ENCODE measurements at regions not wholly inside any gene's neighbourhood (a gene's known extent, or its start where the extent isn't known, plus 50 kb on each side); places are given as distances from the start of the nearest gene placed in this dataset.

DNA sequence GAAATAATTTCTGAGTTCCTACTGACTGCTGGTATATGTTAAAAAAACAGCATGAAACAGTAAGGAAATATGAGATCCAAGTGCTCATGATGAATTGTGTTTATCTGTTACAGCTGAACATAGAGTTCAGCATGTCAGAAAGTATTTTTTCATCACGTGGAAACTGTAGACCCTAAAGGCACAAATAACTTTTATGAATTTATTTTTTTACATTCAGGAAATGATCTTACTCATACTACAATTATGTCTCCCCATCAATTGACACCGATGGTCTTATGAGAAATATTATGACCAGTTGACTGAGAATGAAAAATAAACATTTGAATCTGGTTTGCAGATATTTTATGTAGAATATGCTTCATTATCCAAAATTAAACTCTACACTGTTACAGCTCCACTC is 283.1 kb upstream of the SPANXN4 start:
- DNase-seq = no peak

DNA sequence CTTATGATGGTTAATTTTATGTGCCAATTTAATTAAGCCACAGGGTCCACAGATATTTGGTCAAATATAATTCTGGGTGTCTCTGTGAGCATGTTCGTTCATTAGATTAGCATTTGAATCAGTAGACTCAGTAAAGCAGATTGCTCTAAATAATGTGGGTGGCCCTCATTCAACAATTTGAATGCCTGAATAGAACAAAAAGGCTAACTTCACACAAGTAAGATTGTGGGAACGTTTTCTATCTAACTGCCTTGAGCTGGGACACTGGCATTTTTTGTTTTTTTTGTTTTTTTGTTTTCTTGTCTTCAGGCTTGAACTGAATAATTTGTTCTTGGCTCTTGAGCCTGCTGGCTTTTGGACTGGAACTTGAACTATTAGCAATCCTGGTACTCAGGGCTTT is 292.4 kb upstream of the SPANXN4 start:
- no peak for DNase-seq

DNA sequence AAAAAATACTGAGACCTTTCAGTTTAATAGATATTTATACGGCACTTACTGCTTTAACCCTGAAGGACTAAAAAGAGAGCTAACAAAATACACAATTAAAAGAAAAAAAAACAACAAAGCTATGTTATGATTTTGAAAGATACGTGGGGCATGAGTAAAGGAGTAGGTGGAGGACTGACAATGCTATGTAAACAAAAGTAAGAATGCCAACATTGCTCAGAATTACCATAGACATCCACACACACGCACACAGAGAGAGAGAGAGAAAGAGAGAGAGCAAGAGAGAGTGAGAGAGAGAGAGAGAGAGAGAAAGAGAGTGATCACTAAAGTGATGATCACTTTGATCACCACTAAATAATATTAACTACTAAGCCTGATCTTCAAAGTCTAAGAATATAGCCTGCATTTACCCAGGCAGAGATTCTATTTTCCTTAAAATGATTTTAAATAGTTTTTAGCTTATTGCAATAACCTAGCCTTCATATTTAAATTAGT is 313.9 kb upstream of the SPANXN4 start:
- DNase-seq = no peak

DNA sequence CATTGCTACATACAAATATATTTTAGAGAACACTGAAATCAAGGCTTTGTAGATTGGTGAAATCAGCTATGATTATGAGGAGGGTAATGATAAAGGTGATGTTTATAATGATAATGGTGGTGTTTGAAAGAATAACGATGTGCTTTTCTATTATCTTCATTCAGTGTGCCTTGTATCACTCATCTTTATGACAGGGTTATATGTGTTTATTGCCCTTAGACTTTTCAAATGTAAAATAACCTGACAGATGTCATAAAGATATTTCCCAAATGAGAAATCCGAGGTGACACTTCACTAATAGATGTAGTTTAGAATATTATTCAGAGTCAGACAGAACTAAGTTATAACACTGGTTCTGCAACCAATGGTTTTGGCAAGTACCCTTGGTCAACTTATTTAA is 323.0 kb upstream of the SPANXN4 start:
- DNase-seq = no peak

DNA sequence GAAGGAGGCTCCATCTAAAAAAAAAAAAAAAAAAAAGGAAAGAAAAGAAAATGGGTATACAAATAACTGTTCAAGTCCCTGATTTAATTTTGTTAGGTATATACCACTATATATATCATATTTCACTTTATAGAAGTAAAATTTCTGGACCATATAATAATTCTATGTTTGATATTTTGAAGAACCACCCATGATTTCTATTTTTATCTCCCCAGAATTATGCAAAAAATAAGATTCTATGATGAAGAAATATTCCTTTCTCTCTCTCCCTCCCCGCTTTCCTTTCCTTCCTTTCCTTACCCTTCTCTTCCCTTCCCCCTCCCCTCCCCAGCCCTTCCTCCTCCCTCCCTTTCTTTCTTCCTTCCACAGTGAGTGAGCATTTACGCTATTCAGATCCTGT is 337.5 kb upstream of the SPANXN4 start:
- DNase-seq = no peak

DNA sequence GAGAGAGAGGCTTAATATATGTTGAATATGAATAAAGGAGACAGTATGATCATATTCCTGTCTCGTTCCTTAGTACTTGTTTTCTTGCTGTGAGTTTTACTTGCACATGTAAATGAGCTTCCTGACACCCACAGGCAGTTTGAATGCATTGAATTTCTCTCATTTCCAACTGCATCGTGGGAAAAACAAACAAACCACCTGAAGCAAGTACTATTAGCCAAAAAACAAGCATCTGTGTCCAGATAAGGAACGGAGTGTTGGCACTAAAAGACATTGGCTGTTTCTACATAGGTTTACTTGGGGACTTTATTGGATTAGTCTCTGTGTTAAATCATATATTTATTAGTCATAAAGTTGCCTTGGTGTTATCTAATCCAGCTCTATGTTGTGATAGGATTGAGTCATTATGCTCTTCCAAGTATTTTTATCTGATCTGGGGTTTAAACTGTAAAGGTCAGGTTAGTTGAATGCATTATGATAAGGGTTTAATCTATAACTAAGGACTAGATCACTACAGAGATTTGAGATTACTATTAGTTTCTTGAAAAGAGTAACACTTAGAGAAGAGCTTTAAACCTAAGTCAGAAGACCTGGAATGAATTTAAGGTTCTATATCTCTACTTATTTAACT is 339.0 kb upstream of the SPANXN4 start:
- no peak for DNase-seq

DNA sequence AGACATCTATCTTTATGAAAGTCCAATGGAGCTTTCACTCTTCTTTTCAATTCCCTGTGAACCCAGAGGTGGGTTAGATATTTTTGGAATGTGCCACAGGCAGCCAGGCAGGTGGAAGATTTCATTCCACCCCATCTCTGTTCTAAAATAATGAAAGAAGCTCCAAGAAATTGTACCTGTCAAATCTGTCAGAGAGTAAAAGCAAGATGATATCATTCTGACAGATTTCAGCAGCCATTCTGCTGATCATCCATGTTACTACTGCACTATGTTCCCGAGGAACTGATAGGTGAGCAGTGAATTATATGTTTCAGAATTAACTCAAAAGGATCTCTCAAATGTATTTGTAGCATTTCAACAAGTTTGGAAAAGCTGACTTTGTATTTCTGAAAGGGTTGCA is 339.5 kb upstream of the SPANXN4 start:
- DNase-seq = no peak

DNA sequence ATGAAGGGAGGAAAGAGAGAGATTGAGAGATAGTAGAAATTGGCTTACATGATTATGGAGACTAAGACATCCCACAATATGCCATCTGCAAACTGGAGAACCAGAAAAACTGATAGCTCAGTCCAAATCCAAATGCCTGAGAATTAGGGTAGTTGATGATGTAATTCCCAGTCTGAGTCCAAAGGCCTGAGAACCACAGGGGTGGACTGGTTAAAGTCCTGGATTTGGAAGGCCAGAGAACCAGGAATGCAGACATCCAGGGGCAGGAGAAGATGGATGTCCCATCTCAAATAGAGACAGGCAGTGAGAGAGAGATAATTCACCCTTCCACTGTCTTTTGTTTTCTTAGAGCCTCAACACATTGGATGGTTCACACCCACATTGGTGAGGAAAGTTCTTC is 345.7 kb upstream of the SPANXN4 start:
- no peak for DNase-seq

DNA sequence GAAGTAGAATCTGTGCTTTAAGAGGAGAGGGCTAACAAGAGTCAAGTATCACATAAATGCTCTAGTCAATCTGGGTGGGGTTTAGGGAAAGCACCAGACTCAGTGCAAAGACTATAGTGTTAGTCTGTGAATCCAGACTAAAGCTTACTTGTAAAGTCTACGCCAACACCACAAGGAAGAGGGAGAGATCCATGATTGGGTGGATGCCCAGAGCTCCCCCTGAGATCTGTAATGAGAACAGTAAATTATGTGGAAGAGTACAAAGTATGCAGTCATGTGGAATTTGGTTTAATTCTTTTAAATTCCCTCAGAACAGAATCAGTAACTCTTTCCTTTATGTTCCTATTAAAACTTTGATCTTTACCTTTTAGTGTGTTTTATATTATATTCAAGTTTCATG is 354.7 kb upstream of the SPANXN4 start:
- no peak for DNase-seq

DNA sequence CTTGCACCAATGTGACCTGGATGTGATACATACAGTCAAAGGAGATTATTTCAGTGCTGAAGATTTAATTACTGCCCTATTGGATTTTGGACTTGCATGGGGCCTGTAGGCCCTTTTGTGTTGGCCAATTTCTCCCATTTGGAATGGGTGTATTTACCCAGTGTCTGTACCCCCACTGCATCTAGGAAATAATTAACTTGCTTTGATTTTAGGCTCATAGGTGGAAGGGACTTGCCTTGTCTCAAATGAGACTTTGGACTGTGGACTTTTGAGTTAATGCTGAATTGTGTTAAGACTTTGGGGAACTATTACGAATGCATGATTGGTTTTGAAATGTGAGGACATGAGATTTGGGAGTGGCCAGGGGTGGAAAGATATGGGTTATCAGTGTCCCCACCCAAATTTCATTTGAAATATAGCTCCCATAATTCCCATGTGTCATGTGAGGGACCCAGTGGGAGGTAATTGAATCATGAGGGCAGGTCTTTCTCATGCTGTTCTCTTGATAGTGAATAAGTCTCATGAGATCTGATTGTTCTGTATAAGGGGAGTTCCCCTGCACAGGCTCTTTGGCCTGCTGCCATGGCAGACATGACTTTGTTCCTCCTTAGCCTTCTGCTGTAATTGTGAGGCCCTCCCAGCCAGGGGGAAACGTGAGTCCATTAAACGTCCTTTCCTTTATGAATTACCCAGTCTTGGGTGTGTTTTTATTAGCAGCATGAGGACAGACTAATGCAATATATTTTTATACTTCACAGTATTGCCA is 362.2 kb upstream of the SPANXN4 start:
- peak; percentile 50 for DNase-seq

DNA sequence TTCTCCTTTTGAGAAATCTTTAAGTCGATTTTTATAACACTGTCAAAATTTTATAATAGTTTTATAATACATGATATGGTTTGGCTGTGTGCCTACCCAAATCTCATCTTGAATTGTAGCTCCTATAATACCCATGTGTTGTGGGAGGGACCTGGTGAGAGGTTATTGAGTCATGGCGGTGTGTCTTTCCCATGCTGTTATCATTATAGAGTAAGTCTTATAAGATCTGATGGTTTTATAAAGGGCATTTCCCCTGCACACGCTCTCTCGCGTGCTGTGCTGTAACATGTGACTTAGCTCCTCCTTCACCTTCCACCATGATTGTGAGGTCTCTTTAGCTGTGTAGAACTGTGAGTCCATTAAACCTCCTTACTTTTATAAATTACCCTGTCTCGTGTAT is 364.0 kb upstream of the SPANXN4 start:
- DNase-seq = no peak

DNA sequence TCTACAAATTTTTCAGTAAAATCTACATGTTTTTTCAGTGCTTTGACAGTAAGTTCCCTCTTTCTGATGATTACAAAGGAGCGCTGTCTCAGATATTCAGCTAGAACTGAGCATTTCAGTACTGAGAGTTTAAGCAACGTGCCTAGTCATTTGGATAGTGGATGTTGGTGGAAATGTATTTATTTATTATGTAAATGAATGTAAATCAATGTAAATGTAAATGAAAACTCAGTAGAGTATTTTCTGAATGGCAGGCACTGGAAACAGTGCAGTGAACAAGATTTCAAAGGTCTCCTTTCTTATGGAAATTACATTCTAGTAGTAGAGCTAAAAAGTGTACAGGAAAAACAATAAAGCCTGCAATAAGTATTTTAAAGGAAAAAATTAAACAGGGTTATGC is 370.2 kb upstream of the SPANXN4 start:
- DNase-seq = no peak

DNA sequence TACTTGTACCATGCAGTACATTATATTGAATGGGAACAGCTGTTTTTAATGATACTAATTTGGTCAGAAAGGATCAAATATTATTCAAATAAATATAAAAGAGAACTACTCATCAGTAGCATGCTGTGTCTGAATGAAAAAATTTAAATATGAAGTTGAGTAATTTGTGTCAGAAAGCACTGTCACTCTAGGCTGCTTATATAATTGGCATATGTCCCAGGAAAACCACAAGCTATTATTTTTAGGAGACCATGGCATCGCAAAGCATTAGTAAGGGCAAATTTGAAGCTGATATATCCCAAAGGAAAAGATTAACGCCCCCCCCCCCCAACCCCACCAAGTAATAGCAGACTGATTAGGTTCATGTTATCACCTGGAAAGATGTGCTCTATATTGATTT is 388.5 kb upstream of the SPANXN4 start:
- DNase-seq = peak; percentile 1

DNA sequence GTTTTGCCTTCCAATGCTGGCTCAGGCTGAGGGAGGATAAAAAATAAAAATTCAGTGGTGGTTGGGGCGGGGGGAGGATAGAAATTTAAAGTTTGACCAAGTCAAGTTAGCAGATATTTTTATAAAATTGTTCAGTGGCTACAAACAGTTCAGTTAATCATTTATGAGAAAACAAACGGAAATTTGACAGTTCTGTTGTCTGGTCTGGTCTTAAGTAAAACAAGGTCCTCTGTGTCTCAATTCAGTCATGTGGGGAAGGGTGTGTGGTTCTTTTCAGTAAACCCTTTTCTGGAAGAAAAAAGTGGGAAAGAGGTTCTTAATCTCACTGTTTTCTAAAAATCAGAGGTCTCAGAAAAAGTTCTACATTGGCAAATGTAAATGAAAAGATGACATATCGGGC is 409.1 kb upstream of the SPANXN4 start:
- no peak for DNase-seq

DNA sequence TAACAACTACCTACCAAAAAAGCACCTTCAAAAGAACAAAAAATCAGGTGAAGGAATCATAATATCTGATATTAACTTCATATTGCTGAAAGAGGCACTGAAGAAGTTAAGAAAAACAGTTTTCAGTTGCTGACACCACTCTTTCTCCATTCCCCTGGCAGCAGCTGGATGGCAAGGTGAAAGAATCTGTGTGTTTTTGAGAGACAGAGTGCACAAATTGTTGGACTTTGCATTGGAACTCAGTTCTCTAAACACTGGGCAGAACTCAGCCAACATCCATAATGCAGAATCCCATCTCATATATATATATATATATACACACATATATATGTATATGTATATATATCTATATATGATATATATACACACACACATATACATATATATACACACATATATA is 408.3 kb upstream of the MAGEC2 start:
- DNase-seq = no peak

DNA sequence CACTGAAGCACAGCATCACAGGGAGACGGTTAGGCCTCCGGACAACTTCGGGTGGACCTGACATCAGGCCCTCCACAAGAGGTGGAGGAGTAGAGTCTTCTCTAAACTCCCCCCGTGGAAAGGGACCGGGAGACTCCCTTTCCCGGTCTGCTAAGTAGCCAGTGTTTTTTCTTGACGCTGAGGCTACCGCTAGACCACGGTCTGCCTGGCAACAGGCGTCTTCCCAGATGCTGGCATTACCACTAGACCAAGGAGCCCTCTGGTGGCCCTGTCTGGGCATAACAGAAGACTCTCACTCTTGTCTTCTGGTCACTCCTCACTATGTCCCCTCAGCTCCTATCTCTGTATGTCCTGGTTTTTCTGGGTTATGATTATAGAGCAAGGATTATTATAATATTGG is 401.5 kb upstream of the MAGEC2 start:
- DNase-seq = peak; percentile 33

DNA sequence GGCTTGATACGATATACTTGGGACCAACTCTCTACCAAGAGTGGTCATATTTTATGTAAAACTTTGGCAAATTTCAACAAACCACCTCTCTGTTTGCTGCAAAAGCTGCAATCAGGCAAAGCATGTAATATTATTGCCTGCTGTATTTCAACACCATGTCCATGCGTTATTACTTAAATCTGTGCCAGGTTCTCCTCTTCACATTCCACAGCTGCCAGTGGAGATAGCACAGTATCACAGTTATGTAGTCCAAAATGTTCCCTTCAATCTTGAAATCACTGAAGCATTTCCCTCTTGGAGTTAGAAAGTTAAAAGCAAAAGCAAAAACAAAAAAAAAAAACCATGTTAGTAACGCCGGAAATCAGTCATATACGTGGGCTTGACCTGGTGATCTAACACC is 396.7 kb upstream of the MAGEC2 start:
- no peak for DNase-seq

DNA sequence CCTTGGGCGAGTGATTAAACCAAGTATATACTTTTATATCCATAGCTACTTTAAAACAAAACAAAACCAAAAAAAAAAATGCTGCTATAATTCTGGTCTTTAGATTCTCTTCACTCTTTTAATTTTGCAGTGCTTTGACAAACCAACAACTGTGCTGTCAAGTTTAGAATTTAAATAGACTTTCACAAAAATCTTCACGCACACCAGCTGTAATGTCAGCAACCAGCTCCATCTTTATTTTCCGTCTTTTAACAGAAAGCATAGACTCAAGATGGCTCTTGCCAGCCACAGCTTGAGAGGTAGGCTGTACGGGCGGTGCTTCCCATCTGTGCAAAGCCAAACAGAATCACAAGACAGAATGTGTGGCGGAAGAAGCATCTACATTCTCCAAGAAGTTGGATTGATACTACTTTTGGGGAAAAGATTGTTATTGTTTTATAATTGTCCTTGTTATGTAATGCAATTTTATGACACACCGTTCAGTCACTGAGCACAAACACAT is 388.3 kb upstream of the MAGEC2 start:
- DNase-seq = no peak

DNA sequence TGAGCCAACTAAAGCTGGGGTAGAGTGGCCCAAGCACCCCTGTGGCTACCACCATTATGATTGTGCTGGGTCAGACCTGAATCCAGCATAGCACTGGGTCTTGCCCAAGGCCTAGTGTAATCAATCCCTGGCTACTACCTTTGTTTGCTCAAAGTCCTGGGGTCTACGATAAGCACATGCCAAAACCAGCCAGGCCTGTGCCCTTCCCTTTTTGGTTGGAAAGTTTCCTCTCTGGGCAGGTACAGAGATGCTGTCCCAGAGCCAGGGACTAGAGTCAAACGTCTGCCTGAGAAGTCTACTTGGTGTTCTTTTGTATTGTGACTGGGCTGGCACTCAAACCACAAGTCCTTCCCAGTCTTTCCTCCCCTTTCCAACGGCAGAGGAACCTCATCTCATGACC is 371.5 kb upstream of the MAGEC2 start:
- DNase-seq = no peak

DNA sequence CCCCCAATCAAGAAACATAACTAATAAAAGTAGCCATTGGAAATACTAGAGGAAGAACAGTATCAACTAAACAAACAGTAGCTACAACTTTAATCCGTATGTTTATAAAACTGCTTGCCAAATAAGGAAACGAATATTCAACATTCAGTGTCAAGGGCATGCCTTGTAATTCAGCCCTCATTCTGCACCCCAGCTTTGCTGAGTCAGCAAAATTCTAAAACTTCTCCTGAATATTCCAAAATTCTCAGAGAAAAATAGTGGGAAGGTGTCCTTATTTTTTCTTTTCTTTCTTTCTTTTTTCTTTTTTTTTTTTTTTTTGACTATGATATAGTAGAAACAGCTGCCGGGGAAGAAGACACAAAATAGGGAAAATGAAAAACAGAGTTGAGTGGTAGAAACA is 344.8 kb upstream of the MAGEC2 start:
- no peak for DNase-seq

DNA sequence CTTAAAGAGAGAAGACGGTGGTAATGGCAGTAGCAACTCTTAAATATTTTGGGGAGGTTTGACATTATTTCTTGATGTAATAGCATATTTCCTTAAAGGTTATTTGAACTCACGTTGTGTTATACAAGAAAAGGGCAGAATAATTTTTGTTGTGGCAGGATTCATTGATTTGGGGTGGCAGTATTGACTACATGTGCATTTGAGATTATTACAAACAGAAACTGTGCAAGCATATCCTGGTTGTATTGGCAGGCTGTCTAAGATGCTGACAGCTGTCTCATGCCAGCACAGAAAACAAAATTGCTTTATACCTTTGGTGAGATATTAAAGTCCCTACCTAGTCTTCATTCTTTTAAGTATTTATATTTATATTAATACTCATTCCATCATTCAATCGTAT is 300.7 kb upstream of the MAGEC2 start:
- no peak for DNase-seq

DNA sequence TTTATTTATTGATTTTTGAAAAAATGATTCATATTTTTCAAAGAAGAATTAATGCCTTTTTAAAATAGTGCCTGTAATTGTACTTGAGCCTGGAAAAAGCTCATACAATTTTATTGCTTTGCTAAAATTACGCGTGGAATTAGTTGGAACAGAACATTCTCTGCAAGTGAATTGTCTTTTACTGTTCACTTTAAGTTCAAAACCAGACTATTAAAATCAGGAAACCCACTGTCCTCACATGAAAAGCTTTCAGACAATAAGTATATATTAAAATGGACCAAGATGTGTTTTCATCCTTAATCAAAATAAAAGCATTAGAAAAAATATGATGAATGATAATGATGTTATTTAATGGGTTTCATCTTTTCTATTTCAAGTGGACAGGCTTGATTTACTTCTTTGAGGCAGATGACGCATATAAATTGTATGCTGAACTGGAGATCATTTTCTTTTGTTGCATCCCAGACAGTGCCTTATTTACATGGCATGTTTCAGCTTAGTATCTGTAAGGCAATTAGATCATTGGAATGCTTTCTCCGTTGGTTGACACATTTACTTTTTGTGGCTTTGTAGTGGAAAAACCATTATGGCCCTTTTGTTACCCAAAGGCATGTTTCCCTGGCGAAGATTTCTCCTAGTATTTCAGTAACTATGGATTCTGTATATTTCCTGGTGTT is 299.0 kb upstream of the MAGEC2 start:
- no peak for DNase-seq

DNA sequence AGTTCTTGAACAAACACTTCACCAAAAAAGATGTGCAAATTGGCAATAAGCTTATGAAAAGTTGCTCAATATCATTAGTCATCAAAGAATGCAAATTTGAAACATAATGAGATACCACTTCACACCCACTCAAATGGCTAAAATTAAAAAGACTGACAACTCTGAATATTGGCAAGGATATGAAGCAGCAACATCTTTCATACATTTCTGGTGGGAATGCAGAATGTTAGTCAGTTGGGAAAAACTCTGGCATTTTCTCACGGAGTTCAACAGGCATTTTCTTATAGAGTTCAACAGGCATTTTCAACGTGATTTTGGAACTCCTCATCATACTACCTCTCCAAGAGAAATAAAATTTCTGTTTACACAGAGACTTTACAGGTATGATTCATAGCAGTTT is 297.4 kb upstream of the MAGEC2 start:
- DNase-seq = no peak

DNA sequence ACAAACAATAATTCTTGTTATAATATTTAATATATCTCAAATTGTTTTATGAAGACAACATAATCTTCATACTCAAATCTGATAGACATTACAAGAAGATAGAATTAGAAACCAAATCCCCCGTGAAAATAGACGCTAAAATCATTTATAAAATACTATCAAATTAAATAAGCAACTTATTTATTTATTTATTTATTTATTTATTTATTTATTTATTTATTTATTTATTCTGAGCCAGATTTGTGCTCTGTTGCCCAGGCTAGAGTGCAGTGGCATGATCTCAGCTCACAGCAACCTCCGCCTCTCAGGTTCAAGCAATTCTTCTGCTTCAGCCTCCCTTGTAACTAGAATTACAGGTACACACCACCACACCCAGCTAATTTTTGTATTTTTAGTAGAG is 294.9 kb upstream of the MAGEC2 start:
- DNase-seq = no peak

Data from OCI-M1 (cell line).